ENCODE measurements at regions not wholly inside any gene's neighbourhood (a gene's known extent, or its start where the extent isn't known, plus 50 kb on each side); places are given as distances from the start of the nearest gene placed in this dataset.

DNA sequence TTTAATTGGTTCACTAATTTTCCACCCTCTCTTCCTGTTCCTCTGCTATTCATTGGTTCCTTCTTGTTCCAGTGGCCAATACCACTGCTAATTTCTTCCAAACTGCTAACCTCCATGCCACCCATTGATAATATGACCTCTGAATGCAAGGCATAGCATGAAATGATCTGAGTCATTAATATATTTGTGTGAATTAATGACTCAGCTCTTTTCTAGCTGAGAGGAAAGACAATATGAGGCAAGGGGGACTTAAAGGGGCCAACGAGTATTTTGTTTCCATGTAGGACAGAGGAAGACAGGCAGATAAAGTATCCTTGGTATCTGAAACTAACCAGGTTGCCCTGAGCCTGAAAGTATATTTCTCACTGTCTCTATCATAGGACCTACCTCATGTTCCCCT, 154.3 kb upstream of the BRINP1 start:
- TF ChIP-seq, protein P1, sequence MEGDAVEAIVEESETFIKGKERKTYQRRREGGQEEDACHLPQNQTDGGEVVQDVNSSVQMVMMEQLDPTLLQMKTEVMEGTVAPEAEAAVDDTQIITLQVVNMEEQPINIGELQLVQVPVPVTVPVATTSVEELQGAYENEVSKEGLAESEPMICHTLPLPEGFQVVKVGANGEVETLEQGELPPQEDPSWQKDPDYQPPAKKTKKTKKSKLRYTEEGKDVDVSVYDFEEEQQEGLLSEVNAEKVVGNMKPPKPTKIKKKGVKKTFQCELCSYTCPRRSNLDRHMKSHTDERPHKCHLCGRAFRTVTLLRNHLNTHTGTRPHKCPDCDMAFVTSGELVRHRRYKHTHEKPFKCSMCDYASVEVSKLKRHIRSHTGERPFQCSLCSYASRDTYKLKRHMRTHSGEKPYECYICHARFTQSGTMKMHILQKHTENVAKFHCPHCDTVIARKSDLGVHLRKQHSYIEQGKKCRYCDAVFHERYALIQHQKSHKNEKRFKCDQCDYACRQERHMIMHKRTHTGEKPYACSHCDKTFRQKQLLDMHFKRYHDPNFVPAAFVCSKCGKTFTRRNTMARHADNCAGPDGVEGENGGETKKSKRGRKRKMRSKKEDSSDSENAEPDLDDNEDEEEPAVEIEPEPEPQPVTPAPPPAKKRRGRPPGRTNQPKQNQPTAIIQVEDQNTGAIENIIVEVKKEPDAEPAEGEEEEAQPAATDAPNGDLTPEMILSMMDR (IDR thresholded peaks at IDR 0.05), result no peak
- TF ChIP-seq POLR2A (IDR thresholded peaks at IDR 0.05), result no peak

Measured in lower leg skin (tissue), 3 donors.